ENCODE measurements at regions not wholly inside any gene's neighbourhood (a gene's known extent, or its start where the extent isn't known, plus 50 kb on each side); places are given as distances from the start of the nearest gene placed in this dataset.
"Not testable (repeated sequence)": the region's sequence is repeated elsewhere in the genome, so short reads cannot be mapped to it uniquely, and the experiment has no call there.

DNA sequence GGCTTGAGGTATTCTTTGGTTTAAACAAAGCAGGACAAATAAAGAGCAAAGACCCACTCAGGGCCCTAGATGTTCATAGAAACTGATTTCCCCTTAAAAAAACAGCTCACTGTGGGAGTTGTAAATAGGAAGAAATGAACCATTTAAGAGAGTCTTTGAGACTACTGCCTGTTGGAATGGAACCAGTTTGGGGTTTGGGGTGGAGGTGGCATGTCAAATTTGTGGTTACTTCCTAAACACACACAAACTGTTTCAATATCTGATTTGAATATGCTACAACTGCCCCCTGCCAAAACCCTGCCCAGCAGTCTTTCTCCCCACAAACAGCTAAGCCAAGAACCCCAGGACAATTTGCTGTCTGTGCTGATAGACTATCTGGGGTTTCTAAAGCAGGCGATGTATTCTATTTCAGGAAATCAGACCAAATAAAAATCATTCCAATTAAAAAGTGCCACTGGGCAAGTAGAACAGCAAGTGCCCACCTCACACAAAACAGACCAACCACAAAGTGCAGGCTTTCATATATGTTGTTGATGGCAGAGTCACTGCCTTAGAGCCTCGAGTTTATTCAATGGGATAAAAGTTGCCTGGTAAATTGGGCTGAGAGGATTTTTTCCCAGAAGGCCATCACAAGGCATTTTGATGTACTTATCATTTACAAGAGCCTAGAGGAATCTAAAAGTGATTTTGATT, 293.9 kb upstream of the PROK2 start:
- Mint-ChIP-seq H3K9me3 (peaks cover 14% of the 10 kb centered on the region), H3K4me3 (no peak overlapping the region), H3K27me3 (peaks cover 13% of the 10 kb centered on the region), H3K36me3 (ENCODE audit: low read depth) (no peaks in the 10 kb centered on the region), H3K4me1 (ENCODE audit: low read depth) (peaks cover 30% of the 10 kb centered on the region), H3K27ac (no peak overlapping the region)
- DNase-seq, result no peak

DNA sequence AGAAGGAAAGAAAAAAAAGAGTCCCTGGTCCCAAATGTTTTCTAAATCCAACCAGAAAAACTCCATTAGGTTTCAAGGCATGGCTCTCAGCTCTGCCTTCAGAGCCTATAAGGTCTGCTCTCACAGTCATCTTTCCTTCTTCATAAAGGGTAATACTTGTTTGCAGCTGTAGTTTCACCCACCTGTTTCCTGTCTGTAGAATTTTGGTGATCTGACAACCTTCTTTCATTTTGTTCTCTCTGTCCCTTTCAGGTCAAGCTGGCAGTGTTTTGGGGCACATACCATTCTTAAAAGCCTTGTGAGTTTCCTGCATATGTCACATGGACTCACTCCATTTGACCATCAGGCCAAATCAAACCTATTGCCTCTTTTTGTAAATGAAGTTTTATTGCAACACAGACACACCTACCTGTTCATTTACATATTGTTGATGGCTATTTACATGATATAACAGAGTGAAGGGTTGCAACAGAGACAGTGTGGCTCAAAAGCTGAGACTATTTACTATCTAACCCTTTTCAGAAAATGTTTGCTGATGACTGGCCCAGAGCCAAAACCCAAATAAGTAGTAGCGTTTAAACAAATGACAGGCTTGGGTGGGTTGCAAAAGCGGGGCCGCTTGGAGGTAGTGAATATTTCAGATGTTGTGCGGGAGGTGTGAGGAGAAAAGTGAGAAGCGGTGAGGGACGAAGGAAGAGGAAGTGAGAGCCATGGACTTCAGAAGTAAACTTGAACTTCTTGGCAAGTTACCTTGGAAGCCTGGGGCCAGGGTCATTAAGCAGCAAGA, 292.7 kb upstream of the PROK2 start:
- Mint-ChIP-seq H3K4me3 (no peak overlapping the region), H3K4me1 (ENCODE audit: low read depth) (peaks cover 27% of the 10 kb centered on the region), H3K27ac (no peak overlapping the region), H3K27me3 (peaks cover 13% of the 10 kb centered on the region), H3K9me3 (peaks cover 14% of the 10 kb centered on the region), H3K36me3 (ENCODE audit: low read depth) (no peaks in the 10 kb centered on the region)
- DNase-seq, result no peak

DNA sequence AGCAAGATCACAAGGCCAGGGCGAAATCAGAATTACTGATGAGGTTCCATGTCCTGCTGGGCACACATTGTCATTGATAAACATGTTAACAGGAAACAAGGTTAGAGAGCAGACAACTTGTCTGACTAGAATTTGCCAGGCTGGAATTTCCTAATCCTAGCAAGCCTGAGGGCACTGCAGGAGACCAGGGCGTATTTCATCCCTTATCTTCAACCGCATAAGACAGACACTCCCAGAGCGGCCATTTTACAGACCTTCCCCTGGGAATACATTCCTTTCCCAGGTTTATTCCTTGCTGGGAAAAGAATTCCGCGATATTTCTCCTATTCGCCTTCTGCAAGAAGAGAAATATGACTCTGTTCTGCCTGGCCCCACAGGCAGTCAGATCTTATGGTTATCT, 290.9 kb upstream of the PROK2 start:
- not testable (repeated sequence) for H3K36me3 Mint-ChIP-seq (ENCODE audit: low read depth); DNase-seq; H3K27ac Mint-ChIP-seq; H3K4me3 Mint-ChIP-seq
- Mint-ChIP-seq H3K4me1 (ENCODE audit: low read depth) (peaks cover 24% of the 10 kb centered on the region), H3K27me3 (peaks cover 25% of the 10 kb centered on the region), H3K9me3 (peaks cover 14% of the 10 kb centered on the region)

DNA sequence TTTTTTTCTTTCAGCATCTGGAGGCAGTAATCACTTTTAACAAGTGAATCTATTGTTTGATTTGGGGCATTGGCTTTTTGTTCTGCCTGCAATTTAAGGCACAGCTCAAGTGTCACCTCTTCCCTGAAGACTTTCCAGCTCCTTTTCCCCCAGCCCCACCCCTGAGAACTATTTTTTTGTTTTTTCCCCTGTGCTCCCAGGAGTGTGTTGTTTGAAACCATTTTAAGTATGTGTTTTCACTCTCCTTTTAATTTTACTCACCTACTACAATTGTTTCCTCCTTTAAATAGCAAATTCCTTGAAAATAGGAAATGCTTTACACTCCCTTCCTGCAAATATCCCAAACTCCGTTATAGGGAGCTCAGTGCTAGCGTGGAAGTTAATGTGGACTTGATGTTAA, 286.7 kb upstream of the PROK2 start:
- Mint-ChIP-seq H3K9me3 (peaks cover 13% of the 10 kb centered on the region), H3K27ac (no peak overlapping the region), H3K4me1 (ENCODE audit: low read depth) (no peaks in the 10 kb centered on the region), H3K36me3 (ENCODE audit: low read depth) (no peaks in the 10 kb centered on the region), H3K27me3 (peaks cover 24% of the 10 kb centered on the region), H3K4me3 (no peak overlapping the region)
- no peak for DNase-seq

DNA sequence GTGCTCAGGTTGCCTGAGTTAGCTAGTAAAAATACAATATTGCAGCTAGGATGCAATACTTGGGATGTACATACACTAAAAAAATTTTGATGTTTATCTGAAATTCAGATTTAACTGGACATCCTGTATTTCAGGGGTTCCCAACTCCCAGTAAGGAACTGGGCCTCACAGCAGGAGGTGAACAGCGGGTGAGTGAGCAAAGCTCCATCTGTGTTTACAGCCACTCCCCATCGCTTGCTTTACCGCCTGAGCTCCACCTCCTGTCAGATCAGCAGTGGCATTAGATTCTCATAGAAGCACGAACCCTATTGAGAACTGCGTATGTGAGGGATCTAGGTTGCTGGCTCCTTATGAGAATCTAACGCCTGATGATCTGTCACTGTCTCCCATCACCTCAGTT, 285.1 kb upstream of the PROK2 start:
- no peak overlapping the region for H3K4me3 Mint-ChIP-seq
- no peak for DNase-seq
- peaks cover 3% of the 10 kb centered on the region for H3K9me3 Mint-ChIP-seq
- H3K4me1 Mint-ChIP-seq (ENCODE audit: low read depth), result no peaks in the 10 kb centered on the region
- H3K36me3 Mint-ChIP-seq (ENCODE audit: low read depth), result no peaks in the 10 kb centered on the region
- H3K27me3 Mint-ChIP-seq, result peaks cover 18% of the 10 kb centered on the region
- H3K27ac Mint-ChIP-seq, result no peak overlapping the region

DNA sequence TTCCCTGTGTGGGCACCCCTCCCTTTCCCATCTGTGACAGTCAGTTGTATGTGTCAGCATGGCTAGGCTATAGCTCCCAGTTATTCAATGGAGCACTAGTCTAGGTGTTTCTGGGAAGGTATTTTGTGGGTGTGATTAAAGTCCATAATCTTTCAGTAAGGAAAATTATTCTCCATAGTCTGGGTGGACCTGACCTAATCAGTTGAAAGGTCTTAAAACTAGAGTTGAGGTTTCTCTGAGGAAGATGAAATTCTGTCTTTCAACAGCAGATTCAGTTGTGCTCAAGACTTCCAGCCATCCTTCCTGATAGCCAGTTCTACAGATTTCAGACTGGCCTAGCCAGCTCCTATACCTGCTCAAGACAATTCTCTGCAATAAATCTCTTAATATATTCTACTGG, 284.6 kb upstream of the PROK2 start:
- Mint-ChIP-seq H3K27me3 (peaks cover 19% of the 10 kb centered on the region), H3K4me1 (ENCODE audit: low read depth) (no peaks in the 10 kb centered on the region)

DNA sequence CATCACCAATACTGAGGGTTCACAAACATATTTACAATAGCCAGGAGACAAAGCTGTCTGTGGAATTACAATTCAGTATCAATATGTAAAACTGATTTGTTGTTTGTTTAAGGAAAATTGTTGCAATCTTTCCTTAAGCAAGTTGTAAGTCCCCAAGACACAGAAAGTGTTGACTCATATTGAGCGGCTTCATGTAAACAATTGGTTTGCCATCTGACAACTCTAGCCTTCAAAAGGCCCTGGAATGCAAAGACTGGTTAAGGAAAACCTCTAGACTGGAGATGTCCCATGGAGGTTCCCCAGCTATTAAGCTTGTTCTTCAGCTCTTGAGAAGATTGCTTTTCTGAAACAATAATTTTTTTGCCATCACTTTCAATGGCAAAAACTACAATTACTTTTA, 283.7 kb upstream of the PROK2 start:
- Mint-ChIP-seq H3K27ac (no peak overlapping the region), H3K4me3 (no peak overlapping the region), H3K9me3 (peaks cover 7% of the 10 kb centered on the region), H3K27me3 (peaks cover 26% of the 10 kb centered on the region), H3K36me3 (ENCODE audit: low read depth) (no peaks in the 10 kb centered on the region), H3K4me1 (ENCODE audit: low read depth) (no peaks in the 10 kb centered on the region)
- no peak for DNase-seq

More for the DNA sequence above, 284.6 kb upstream of the PROK2 start:
- Mint-ChIP-seq H3K27ac (no peak overlapping the region), H3K4me3 (no peak overlapping the region), H3K9me3 (no peaks in the 10 kb centered on the region), H3K36me3 (ENCODE audit: low read depth) (no peaks in the 10 kb centered on the region)
- DNase-seq, result no peak

DNA sequence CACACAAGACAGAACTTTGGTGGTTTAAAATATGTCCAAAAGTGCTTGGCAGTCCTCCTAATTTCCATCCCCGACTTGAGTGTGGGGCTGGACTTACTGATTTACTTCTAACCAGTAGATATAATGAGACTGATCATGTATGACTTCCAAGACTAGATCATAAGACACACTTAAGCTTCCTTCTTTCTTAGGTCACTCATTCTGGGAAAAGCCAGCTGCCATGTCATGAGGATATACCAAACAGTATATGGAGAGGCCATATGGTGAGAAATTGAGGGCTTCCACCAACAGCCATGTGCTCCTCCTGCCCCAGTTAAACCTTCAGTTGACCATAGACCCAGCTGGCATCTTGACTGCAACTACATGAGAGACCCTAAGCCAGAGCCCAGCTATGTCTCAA, 282.8 kb upstream of the PROK2 start:
- Mint-ChIP-seq H3K27me3 (peaks cover 28% of the 10 kb centered on the region), H3K9me3 (peaks cover 16% of the 10 kb centered on the region), H3K27ac (no peak overlapping the region), H3K4me1 (ENCODE audit: low read depth) (no peaks in the 10 kb centered on the region), H3K36me3 (ENCODE audit: low read depth) (peaks cover 3% of the 10 kb centered on the region), H3K4me3 (no peak overlapping the region)
- DNase-seq, result no peak

DNA sequence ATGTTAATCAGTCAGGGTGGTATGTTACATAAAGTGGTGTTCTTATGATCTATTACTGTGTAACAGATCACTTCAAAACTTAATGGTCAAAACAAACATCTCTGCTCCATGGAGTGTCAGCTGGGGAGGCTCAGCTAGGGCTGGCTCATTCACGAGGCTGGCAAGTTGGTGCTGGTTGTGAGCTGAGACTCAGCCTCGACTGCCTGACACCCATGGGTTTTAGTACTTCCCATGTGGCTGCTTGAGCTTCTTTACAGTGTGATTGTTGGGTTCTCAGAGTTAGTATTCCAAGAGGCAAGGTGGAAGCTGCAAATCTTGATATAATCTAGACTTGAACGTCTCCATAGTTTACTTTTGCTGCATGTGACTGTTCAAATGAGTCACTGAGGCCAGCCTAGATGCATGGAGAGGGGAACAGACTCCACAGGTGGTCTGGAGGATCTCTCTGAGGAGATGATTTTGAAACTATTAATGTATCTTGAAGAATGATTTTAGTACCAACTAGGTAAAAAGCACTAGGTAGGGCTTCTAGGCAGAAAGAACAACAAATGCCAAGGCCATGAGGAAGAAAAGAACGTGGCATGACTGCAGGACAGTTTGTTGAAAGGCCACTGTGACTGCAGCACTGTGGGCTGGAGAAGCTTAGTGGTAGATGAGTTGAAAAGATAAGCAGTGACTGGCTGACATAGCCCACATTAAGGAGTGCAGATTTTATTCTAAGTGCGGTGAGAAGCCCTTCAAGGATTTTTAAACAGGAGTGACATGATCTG, 281.1 kb upstream of the PROK2 start:
- DNase-seq, result no peak
- Mint-ChIP-seq H3K36me3 (ENCODE audit: low read depth) (peaks cover 5% of the 10 kb centered on the region), H3K9me3 (peaks cover 20% of the 10 kb centered on the region), H3K4me3 (no peak overlapping the region), H3K27me3 (peaks cover 24% of the 10 kb centered on the region), H3K27ac (no peak overlapping the region), H3K4me1 (ENCODE audit: low read depth) (peaks cover 1% of the 10 kb centered on the region)

DNA sequence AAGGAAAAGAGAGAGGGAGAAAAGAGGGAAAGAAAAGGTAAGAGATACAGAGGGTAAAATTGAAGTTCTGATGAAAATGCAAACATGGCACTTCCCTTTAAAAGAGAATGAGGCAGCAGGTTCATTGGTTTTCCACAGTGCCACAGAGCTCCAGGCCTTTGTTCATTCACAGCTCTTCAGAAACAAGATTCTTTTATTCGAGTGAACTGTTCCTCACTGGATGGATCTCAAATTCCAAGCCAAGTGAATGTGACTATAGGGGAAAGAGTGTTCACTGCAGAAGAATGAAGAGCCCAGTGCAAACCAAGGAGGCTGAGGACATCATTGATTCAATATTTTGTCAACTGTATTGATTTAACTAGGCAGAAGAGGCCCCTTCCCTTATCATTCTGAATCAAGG, 280.3 kb upstream of the PROK2 start:
- peaks cover 26% of the 10 kb centered on the region for H3K27me3 Mint-ChIP-seq
- peaks cover 6% of the 10 kb centered on the region for H3K36me3 Mint-ChIP-seq (ENCODE audit: low read depth)
- DNase-seq, result no peak
- no peak overlapping the region for H3K27ac Mint-ChIP-seq
- no peak overlapping the region for H3K4me3 Mint-ChIP-seq
- H3K4me1 Mint-ChIP-seq (ENCODE audit: low read depth), result peaks cover 9% of the 10 kb centered on the region
- H3K9me3 Mint-ChIP-seq, result peaks cover 22% of the 10 kb centered on the region

DNA sequence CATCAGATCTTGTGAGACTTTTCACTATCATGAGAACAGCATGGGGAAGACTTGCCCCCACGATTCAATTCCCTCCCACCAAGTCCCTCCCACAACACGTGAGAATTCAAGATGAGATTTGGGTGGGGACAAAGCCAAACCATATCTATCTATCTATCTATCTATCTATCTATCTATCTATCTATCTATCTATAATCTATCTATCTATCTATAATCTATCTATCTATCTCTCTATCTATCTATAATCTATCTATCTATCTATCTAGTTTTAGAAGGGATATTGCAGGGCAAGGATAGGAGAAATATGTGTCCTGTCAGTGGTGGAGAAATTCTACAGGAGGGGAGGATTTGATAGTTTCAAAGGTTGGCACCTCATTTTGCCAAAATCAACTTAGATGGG, 279.8 kb upstream of the PROK2 start:
- H3K36me3 Mint-ChIP-seq (ENCODE audit: low read depth); H3K4me3 Mint-ChIP-seq; H3K27ac Mint-ChIP-seq; DNase-seq: not testable (repeated sequence)
- H3K27me3 Mint-ChIP-seq, result peaks cover 26% of the 10 kb centered on the region
- peaks cover 15% of the 10 kb centered on the region for H3K4me1 Mint-ChIP-seq (ENCODE audit: low read depth)
- peaks cover 22% of the 10 kb centered on the region for H3K9me3 Mint-ChIP-seq

DNA sequence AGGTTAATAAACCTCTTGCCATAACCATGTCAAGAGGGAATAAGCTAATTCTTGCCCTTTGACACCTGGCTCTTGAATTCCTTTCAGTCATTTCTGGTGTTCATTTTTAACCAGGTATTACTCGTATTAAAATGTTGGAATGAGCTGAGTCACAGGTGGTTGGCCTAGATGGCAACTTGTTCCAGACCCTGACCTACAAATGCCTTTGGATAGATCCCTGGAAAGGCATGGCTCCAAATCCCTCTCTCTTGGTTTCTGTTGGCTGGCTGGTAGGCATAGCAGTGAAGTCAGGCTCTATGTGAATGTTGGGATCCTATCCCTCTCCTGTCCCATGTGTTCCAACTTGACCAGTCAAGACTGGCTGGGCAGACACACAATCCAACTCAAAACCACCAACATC, 277.1 kb upstream of the PROK2 start:
- no peak overlapping the region for H3K27ac Mint-ChIP-seq
- H3K4me1 Mint-ChIP-seq (ENCODE audit: low read depth), result peaks cover 16% of the 10 kb centered on the region
- DNase-seq, result no peak
- H3K9me3 Mint-ChIP-seq, result peaks cover 22% of the 10 kb centered on the region
- peaks cover 23% of the 10 kb centered on the region for H3K27me3 Mint-ChIP-seq
- peaks cover 7% of the 10 kb centered on the region for H3K36me3 Mint-ChIP-seq (ENCODE audit: low read depth)
- H3K4me3 Mint-ChIP-seq, result no peak overlapping the region

DNA sequence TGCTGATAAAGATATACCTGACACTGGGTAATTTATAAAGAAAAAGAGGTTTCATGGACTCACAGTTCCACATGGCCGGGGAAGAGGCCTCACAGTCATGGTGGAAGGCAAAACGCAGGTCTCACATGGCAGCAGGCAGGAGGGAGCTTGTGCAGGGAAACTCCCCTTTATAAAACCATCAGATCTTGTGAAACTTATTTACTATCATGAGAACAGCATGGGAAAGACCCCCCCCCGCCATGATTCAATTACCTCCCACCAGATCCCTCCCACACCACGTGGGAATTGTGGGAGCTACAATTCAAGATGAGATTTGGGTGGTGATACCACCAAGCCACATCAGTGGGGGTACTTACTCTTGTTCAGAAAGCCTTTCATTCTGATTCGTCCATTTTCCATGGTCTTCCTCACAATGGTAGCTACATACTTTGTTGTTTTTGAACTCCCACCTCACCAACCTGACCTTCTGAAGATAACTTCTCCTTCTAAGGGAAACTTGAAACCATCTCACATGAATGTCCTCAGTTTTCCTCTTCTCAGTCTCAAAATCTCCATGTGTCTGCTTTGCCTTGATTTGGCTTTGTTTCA, 275.6 kb upstream of the PROK2 start:
- H3K27me3 Mint-ChIP-seq, result peaks cover 23% of the 10 kb centered on the region
- H3K4me3 Mint-ChIP-seq, result no peak overlapping the region
- peaks cover 7% of the 10 kb centered on the region for H3K36me3 Mint-ChIP-seq (ENCODE audit: low read depth)
- peak overlapping the region; percentile 70 for H3K27ac Mint-ChIP-seq
- peak; percentile 36 for DNase-seq
- peaks cover 16% of the 10 kb centered on the region for H3K4me1 Mint-ChIP-seq (ENCODE audit: low read depth)
- H3K9me3 Mint-ChIP-seq, result peaks cover 22% of the 10 kb centered on the region

DNA sequence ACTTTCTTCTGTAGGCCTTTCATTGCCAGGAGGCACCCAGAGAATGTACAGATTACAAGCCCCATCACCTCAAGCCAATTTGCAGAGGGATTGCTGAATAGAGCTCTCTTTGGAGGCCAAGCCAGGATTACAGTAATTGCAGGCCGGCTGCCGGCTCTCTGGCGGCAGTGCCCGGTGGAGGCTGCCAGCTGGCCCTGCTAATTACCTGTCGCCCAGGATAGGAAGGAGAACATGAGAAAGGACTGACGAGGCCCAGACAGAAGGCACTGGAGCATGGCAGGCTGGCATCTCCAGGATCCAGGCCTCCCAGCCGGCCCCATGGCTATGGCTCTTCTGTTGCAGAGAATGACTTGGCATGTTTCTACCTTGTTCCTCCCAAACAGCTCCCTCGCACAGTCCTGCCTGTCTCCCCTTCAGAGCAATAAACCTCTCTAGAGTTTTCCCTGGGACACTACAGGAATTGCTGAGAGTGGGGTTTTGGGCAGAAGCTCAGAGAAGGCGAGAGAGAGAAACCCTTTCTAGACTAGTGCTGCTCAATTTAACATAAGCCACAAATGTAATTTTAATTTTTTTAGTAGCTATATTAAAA, 273.6 kb upstream of the PROK2 start:
- H3K4me3 Mint-ChIP-seq, result no peak overlapping the region
- peaks cover 7% of the 10 kb centered on the region for H3K36me3 Mint-ChIP-seq (ENCODE audit: low read depth)
- H3K4me1 Mint-ChIP-seq (ENCODE audit: low read depth), result peaks cover 16% of the 10 kb centered on the region
- no peak overlapping the region for H3K27ac Mint-ChIP-seq
- DNase-seq, result no peak
- peaks cover 13% of the 10 kb centered on the region for H3K27me3 Mint-ChIP-seq
- peaks cover 14% of the 10 kb centered on the region for H3K9me3 Mint-ChIP-seq
